ENCODE measurements at regions not wholly inside any gene's neighbourhood (a gene's known extent, or its start where the extent isn't known, plus 50 kb on each side); places are given as distances from the start of the nearest gene placed in this dataset.
A peak's percentile ranks its signal among the peaks of the same experiment; 100 is the strongest.
"Not testable (repeated sequence)": the region's sequence is repeated elsewhere in the genome, so short reads cannot be mapped to it uniquely, and the experiment has no call there.

- no peaks in the 10 kb centered on the region for H3K4me1 ChIP-seq (ENCODE audit: insufficient read depth, low read length)
These were observed 114.9 kb upstream of the ZFP64 start for GRCh38 chr20:52306477-52306876.

GRCh38 chr20:52305858-52306257, 114.3 kb upstream of the ZFP64 start:
- Histone ChIP-seq H3K4me1 (ENCODE audit: insufficient read depth, low read length) (no peaks in the 10 kb centered on the region), H3K9me3 (ENCODE audit: low read length) (no peaks in the 10 kb centered on the region), H3K4me3 (ENCODE audit: low read length) (no peak overlapping the region), H3K36me3 (ENCODE audit: insufficient read depth, low read length) (no peaks in the 10 kb centered on the region), H2AFZ (ENCODE audit: low read depth, low read length) (no peak overlapping the region), H3K27me3 (ENCODE audit: insufficient read depth, low read length) (peaks cover 7% of the 10 kb centered on the region)

More at GRCh38 chr20:52306477-52306876, 114.9 kb upstream of the ZFP64 start:
- Histone ChIP-seq H3K9me3 (ENCODE audit: low read length) (no peaks in the 10 kb centered on the region), H2AFZ (ENCODE audit: low read depth, low read length) (no peak overlapping the region), H3K36me3 (ENCODE audit: insufficient read depth, low read length) (no peaks in the 10 kb centered on the region), H3K27me3 (ENCODE audit: insufficient read depth, low read length) (peaks cover 12% of the 10 kb centered on the region), H3K4me3 (ENCODE audit: low read length) (no peak overlapping the region)

- no peaks in the 10 kb centered on the region for H3K9me3 ChIP-seq (ENCODE audit: low read length)
- peaks cover 7% of the 10 kb centered on the region for H3K27me3 ChIP-seq (ENCODE audit: insufficient read depth, low read length)
- no peaks in the 10 kb centered on the region for H3K36me3 ChIP-seq (ENCODE audit: insufficient read depth, low read length)
- H2AFZ ChIP-seq (ENCODE audit: low read depth, low read length), result no peak overlapping the region
- H3K4me1 ChIP-seq (ENCODE audit: insufficient read depth, low read length), result no peaks in the 10 kb centered on the region
- H3K4me3 ChIP-seq (ENCODE audit: low read length), result no peak overlapping the region
These were observed 113.6 kb upstream of the ZFP64 start for GRCh38 chr20:52305024-52305645.

- peaks cover 4% of the 10 kb centered on the region for H3K27me3 ChIP-seq (ENCODE audit: insufficient read depth, low read length)
- no peaks in the 10 kb centered on the region for H3K36me3 ChIP-seq (ENCODE audit: insufficient read depth, low read length)
- no peak overlapping the region for H3K4me3 ChIP-seq (ENCODE audit: low read length)
- no peak overlapping the region for H2AFZ ChIP-seq (ENCODE audit: low read depth, low read length)
- H3K9me3 ChIP-seq (ENCODE audit: low read length), result no peaks in the 10 kb centered on the region
- no peaks in the 10 kb centered on the region for H3K4me1 ChIP-seq (ENCODE audit: insufficient read depth, low read length)
These were observed 111.8 kb upstream of the ZFP64 start for GRCh38 chr20:52303281-52303950.

- no peaks in the 10 kb centered on the region for H3K36me3 ChIP-seq (ENCODE audit: insufficient read depth, low read length)
- H3K4me1 ChIP-seq (ENCODE audit: insufficient read depth, low read length), result no peaks in the 10 kb centered on the region
- peaks cover 4% of the 10 kb centered on the region for H3K27me3 ChIP-seq (ENCODE audit: insufficient read depth, low read length)
- H3K9me3 ChIP-seq (ENCODE audit: low read length), result no peaks in the 10 kb centered on the region
- no peak overlapping the region for H2AFZ ChIP-seq (ENCODE audit: low read depth, low read length)
- H3K4me3 ChIP-seq (ENCODE audit: low read length), result no peak overlapping the region
These were observed 111.2 kb upstream of the ZFP64 start for GRCh38 chr20:52302736-52303135.

- not testable (repeated sequence) for H3K9me3 ChIP-seq (ENCODE audit: low read length); H2AFZ ChIP-seq (ENCODE audit: low read depth, low read length); H3K4me1 ChIP-seq (ENCODE audit: insufficient read depth, low read length); H3K4me3 ChIP-seq (ENCODE audit: low read length); H3K27me3 ChIP-seq (ENCODE audit: insufficient read depth, low read length); H3K36me3 ChIP-seq (ENCODE audit: insufficient read depth, low read length)
These were observed 110.5 kb upstream of the ZFP64 start for GRCh38 chr20:52302051-52302450.

- Histone ChIP-seq H2AFZ (ENCODE audit: low read depth, low read length) (no peak overlapping the region), H3K9me3 (ENCODE audit: low read length) (no peaks in the 10 kb centered on the region), H3K4me1 (ENCODE audit: insufficient read depth, low read length) (peaks cover 9% of the 10 kb centered on the region), H3K36me3 (ENCODE audit: insufficient read depth, low read length) (no peaks in the 10 kb centered on the region), H3K4me3 (ENCODE audit: low read length) (no peak overlapping the region), H3K27me3 (ENCODE audit: insufficient read depth, low read length) (no peaks in the 10 kb centered on the region)
These were observed 104.0 kb upstream of the ZFP64 start for GRCh38 chr20:52295556-52295955.

- no peak overlapping the region for H3K4me3 ChIP-seq (ENCODE audit: low read length)
- H3K4me1 ChIP-seq (ENCODE audit: insufficient read depth, low read length), result peaks cover 18% of the 10 kb centered on the region
- H3K36me3 ChIP-seq (ENCODE audit: insufficient read depth, low read length), result no peaks in the 10 kb centered on the region
- no peaks in the 10 kb centered on the region for H3K9me3 ChIP-seq (ENCODE audit: low read length)
- no peak overlapping the region for H2AFZ ChIP-seq (ENCODE audit: low read depth, low read length)
- H3K27me3 ChIP-seq (ENCODE audit: insufficient read depth, low read length), result no peaks in the 10 kb centered on the region
These were observed 102.6 kb upstream of the ZFP64 start for GRCh38 chr20:52294106-52294628.

- Histone ChIP-seq H3K4me1 (ENCODE audit: insufficient read depth, low read length) (peaks cover 18% of the 10 kb centered on the region), H3K9me3 (ENCODE audit: low read length) (no peaks in the 10 kb centered on the region), H3K27me3 (ENCODE audit: insufficient read depth, low read length) (no peaks in the 10 kb centered on the region), H2AFZ (ENCODE audit: low read depth, low read length) (peak overlapping the region; percentile 82), H3K36me3 (ENCODE audit: insufficient read depth, low read length) (no peaks in the 10 kb centered on the region), H3K4me3 (ENCODE audit: low read length) (peak overlapping the region; percentile 32)
These were observed 99.5 kb upstream of the ZFP64 start for GRCh38 chr20:52291109-52291508.

GRCh38 chr20:52290569-52290968, 99.0 kb upstream of the ZFP64 start:
- Histone ChIP-seq H3K4me1 (ENCODE audit: insufficient read depth, low read length) (peaks cover 18% of the 10 kb centered on the region), H3K9me3 (ENCODE audit: low read length) (no peaks in the 10 kb centered on the region), H3K36me3 (ENCODE audit: insufficient read depth, low read length) (no peaks in the 10 kb centered on the region), H2AFZ (ENCODE audit: low read depth, low read length) (peak overlapping the region; percentile 82), H3K4me3 (ENCODE audit: low read length) (peak overlapping the region; percentile 32), H3K27me3 (ENCODE audit: insufficient read depth, low read length) (no peaks in the 10 kb centered on the region)

- no peak overlapping the region for H3K4me3 ChIP-seq (ENCODE audit: low read length)
- H2AFZ ChIP-seq (ENCODE audit: low read depth, low read length), result peak overlapping the region; percentile 82
- H3K27me3 ChIP-seq (ENCODE audit: insufficient read depth, low read length), result no peaks in the 10 kb centered on the region
- peaks cover 18% of the 10 kb centered on the region for H3K4me1 ChIP-seq (ENCODE audit: insufficient read depth, low read length)
- H3K36me3 ChIP-seq (ENCODE audit: insufficient read depth, low read length), result no peaks in the 10 kb centered on the region
- H3K9me3 ChIP-seq (ENCODE audit: low read length), result no peaks in the 10 kb centered on the region
These were observed 98.5 kb upstream of the ZFP64 start for GRCh38 chr20:52289956-52290565.

GRCh38 chr20:52280407-52280806, 88.8 kb upstream of the ZFP64 start:
- Histone ChIP-seq H3K27me3 (ENCODE audit: insufficient read depth, low read length) (peaks cover 14% of the 10 kb centered on the region), H3K36me3 (ENCODE audit: insufficient read depth, low read length) (no peaks in the 10 kb centered on the region), H2AFZ (ENCODE audit: low read depth, low read length) (no peak overlapping the region), H3K4me1 (ENCODE audit: insufficient read depth, low read length) (peaks cover 5% of the 10 kb centered on the region), H3K4me3 (ENCODE audit: low read length) (no peak overlapping the region), H3K9me3 (ENCODE audit: low read length) (no peaks in the 10 kb centered on the region)

- Histone ChIP-seq H2AFZ (ENCODE audit: low read depth, low read length) (no peak overlapping the region), H3K4me3 (ENCODE audit: low read length) (no peak overlapping the region), H3K9me3 (ENCODE audit: low read length) (no peaks in the 10 kb centered on the region), H3K4me1 (ENCODE audit: insufficient read depth, low read length) (peaks cover 5% of the 10 kb centered on the region), H3K36me3 (ENCODE audit: insufficient read depth, low read length) (no peaks in the 10 kb centered on the region), H3K27me3 (ENCODE audit: insufficient read depth, low read length) (peaks cover 14% of the 10 kb centered on the region)
These were observed 88.1 kb upstream of the ZFP64 start for GRCh38 chr20:52279706-52280105.
